GM18508 (cell line): ENCODE measurements at regions not wholly inside any gene's neighbourhood (a gene's known extent, or its start where the extent isn't known, plus 50 kb on each side); places are given as distances from the start of the nearest gene placed in this dataset.

ENCODE experiments used
- ATAC-seq: cut with Tn5 transposase; IDR thresholded peaks from one replicate; pipeline ENCODE4 v1.9.1; 2021; ENCODE audit warnings: moderate number of reproducible peaks; ENCODE audit not compliant: insufficient read depth, unreplicated experiment

DNA sequence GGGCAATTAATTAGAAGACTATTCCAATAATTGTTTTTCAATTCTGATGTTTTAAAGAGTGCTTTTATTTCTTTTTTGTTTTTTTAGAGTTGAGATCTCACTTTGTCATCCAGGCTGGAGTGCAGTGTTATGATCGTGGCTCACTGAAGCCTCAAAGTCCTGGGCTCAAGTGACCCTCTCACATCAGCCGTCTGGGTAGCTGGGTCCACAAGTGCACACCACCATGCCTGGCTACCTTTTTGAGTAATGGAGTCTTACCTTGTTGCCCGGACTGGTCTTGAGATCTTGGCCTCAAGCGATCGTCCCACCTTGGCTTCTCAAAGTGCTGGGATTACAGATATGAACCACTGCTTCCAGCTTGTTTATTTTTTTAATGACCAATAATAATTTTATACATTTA, 207.8 kb downstream of the NDFIP2 start:
- ATAC-seq = no peak

DNA sequence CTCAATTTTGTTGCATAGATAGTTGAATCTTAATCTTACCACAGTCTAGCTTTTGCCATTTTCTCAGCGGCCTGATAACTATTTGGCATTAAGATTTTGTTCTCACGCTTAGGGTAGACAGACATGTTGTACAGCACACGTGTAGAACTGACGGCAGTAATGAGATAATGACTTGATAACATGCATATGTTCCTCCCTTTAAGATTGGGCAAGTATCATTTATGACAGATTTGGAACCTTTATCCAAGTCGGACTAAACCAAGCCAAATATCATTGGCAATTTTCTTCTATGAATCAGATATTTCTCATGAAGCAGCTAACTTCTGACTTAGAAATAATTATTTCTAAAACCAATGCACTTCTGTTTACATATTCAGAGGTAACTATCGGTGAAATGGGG, 205.5 kb downstream of the NDFIP2 start:
- no peak for ATAC-seq

DNA sequence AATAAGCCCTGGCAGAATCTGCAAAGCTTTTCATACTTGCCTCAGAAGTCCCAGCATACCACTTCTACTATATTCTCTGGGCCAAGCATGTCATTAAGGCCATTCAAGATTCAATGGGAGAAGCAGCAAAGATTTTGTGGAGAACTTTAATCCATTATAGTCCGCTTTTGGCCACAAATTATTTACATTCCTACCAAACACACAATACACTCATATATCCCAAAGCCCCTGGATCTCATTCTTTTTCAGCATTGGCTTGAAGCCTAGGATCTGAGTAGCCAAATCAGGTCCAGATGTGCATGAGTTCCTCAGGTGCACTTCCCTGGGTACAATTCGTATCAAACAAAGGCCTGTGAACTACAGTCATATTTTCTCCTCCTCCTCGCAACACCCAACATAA, 203.4 kb downstream of the NDFIP2 start:
- ATAC-seq = no peak

DNA sequence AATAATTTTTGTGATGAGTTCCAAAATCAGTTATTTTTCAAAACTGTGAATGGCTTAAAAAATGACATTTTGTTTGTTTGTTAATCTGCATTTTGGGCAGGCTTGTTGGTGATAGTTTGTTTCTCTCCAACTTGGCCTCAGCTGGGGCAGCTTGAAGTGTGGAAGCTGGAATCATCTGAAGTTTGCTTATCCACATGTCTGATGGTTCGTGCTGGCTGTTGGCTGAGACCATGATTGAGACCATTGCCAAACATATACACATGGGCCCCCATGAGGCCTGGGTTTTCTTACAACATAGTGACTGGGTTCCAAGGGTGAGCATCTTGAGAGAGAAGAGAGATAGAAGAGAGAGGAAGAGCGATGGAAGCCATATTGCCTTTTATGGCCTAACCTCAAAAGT, 201.2 kb downstream of the NDFIP2 start:
- ATAC-seq = no peak

DNA sequence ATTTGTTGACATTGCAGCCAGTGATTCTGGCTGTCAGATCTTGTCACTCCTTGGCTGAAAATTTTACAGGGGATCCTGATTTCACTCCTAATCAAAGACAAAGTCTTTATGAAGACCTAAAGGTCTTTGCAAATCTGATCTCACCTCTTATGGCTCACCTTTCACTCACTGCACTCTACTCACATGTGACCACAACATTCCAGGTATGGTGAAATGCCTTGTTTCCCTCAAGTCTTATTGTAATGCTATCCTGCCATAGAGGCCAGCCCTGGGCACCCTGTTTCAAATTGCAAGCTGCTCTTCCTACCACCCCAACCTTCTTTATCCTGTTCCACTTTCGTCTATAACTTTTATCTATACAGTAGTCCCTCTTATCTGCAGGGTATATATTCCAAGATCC, 200.1 kb downstream of the NDFIP2 start:
- ATAC-seq = no peak

DNA sequence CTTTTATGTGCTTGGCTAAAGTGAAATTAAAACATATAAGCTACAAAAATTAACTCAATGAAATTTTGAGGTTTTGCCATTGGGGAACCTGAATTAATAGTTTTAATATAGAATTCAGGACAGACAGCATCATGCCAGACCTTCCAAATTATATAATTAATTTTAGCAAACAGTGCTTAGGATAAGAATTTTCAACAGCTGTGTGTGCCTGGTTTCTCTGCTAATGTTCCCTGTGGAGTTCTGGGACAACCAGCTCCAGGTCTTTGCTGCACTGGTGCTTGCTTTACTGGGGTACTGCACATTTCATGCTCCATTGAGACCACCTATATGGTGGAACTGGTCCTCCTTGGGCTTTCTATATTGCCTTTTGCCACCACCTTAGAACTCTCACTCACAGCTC, 199.5 kb downstream of the NDFIP2 start:
- no peak for ATAC-seq

DNA sequence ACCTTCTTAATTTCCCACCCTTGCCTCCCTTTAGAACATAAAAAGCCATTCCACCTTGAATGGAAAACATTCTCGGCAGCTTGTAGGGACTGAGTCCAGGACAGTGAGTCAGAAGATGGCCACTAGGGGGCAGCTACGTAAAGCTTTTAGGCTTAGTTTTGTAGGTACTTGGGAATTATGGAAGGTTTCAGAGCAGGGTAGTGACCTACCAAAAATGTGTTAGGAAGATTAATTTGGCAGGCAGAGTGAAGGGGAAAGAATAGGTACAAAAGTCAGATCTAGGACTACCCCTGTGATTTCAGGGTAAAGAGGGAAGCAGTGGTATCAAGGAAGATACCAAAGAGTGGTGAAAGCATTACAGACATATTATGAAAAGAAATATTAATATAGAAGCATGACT, 198.4 kb downstream of the NDFIP2 start:
- ATAC-seq = no peak

DNA sequence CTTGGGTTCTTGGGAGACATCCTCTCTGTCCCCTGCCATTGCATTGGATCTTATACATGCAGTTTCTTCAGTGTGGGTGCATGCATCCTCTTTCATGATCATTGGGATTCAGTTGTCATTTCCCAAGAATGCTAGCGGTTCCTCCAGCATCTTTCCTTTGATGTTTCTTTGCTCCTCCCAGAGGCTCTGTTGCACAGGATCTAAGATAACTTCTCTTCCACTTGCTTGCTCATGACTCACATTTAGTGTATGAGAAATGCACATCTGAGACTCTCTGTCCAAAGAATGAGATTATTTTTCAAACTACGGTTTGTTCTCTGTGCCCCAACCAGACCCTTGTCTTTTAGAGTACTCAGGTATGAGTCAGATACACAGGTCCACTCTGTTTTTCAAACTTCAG, 197.1 kb downstream of the NDFIP2 start:
- no peak for ATAC-seq

DNA sequence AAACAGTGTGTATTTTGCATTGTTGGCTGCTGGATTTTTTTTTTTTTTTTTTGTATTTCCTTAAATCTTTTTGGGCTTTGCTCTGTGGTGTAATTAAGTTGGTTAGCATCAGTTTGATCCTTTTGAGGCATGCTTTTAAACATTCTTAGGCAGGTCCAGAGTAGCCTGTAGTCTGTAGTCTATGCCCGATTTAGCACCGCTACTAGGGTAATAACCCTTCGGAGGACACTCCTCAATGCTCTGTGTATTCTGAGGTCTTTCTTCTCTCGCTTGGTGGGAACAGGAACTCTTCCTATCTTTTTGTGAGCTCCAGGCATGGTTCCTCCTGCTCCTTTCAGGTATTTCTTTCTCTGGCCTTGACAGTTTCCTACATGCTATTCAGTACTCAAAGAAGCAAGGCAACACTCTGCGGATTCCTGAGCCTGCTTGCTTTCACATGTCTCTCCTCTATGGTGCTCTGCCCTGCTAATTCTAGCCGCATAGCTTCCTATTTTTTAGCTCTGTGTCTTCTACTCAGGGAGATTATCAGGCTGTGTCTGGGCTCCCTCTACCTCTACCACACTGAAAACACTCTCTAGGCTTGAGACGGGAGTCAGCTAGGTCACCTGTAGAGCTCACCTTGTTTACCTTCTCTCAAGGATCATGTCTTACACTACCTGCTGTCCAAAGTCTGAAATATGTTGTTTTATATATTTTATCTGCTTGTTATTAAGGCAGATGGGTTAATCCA, 195.1 kb downstream of the NDFIP2 start:
- ATAC-seq = no peak

DNA sequence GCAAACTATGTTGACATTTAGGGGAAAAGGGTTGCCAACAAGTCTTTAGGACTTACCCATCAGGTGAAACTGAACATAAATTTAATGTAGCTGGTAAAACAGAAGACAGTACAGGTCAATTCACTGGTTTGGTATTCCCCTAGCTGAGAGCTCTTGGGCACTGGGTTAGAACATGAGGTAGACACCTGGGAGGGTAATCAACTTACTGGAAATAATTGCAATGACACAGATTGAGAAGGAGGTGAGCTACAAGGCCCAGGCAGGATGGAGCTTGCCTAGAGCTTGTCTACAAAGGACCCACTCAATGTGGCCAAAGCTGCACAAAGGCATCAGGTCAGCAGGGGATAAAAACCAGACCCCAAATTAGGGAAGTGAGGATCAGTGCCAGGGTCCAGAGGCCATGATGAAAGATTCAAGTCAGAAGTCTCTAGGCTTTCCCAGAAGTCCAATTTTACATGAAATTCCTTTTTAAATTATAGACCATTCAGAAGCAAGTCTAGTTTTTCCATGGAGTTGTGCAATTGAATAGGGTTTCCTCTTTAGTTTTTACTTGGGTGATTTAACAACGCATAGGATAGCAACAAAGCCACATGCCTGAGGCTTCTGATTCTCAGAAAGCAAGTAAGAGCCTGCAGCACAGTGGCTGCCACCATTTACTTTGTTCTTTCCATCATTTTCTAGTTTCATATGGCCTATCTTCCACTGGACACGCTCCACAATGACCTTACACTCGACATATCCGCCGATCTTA, 194.0 kb downstream of the NDFIP2 start:
- no peak for ATAC-seq

DNA sequence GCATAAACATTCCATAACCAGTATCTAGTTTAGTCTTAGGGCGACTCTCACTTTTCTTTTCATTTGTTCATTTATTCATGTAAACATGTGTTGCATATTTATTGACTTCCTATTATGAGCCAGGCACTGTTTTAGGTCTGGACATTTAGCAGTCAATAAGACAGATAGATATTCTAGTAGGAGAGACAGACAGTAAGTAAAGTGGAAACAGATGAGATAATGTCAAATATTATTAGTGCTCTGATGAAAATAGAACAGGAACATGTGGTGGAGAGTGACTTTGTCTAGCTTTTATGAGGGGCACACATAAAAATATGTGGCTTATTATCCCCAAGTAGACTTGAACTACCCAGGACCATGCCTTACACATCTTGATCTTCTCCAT, 193.0 kb downstream of the NDFIP2 start:
- no peak for ATAC-seq

DNA sequence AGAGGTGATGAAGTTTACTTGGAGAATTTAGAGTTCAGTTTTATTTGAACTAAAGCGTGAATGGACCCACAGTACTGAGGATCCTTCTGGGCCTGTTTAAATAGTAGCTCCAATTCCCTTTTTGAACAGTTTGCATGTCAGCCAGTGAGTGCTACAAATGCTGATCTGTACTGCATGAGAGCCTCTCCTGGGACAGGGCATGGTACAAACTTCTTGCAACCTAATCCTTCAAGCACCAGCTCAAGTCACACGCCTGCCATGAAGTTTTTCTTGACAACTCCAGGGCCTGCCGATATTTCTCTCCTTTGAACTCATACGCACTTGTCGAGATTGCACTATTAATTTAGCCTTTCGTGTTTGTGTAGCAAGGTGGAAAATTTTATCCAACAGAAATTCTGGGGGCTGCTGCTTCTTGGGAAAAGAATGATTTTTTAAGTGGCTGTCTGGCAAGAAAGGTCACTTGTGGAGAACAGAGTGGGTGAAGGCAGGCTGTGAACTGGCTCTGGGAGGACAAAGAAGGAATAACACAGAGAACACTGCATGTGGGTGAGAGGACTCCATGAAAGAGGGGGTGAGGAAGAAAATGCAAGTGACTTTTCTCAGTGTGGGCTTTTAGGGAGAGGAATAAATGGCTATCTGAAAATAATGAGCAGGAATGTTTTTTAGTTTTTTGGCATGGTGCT, 192.5 kb downstream of the NDFIP2 start:
- no peak for ATAC-seq

DNA sequence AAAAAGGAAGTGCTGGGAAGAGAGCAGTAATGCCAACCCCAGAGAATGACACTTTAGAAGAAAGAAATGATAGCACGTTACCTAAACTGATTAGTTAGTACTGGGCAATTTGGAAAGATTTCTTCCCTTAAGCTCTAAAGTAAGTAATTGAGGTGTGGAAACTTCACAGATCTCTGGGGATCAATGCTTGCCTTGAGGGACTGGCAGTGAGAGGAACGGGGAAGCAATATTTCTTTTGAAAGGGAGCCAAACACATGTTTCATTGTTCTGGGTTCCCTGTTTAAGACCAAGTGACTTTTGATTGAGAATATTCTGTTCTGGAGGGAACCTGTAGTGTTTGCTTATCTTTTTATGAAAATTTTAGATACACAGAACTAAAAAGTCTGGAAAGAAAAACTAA, 190.5 kb downstream of the NDFIP2 start:
- ATAC-seq = no peak

DNA sequence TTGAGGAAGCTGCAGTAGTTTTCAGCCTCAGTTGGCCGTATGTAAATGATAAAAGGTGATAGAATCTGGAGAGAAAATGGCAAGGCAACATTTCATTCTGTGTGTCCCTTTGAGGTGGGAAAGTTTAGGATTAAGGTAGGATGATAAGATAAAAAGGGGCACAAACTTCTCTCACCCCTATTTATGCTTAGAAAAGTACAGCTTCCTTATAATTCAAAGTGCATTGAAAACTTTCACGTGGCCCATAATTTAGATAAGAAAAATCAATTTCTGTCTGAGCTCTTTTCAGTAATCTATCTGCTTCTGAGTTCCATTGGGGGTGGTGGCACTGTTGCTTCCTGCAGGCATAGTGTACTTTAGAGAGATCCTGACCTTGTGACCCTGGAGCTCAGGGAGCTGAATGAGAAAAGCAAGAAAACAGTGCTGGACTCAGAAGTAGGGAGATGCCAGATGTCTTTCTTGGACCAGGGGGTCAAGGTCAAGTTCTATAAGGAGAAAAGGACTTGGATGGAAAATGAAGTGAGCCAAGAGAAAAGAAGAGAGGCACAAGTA, 187.3 kb downstream of the NDFIP2 start:
- no peak for ATAC-seq

DNA sequence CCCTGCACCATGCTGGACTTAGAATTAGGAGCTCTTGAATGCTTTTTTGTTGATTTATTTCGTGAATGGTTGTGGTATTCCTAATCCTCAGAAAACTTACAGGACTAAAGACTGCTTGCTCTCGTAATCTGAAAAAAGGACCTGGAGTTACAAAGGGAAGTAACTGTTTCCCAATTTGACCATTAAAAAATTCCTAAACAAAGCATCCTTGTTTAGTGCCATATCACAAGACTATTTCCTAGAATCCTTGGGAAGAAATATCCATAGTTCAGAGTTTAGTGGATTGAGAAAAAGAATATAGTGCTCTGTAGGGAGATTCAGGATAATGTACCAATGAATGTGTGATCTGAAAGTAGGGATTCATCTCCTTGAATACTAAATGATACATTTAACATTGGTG, 186.8 kb downstream of the NDFIP2 start:
- ATAC-seq = no peak

DNA sequence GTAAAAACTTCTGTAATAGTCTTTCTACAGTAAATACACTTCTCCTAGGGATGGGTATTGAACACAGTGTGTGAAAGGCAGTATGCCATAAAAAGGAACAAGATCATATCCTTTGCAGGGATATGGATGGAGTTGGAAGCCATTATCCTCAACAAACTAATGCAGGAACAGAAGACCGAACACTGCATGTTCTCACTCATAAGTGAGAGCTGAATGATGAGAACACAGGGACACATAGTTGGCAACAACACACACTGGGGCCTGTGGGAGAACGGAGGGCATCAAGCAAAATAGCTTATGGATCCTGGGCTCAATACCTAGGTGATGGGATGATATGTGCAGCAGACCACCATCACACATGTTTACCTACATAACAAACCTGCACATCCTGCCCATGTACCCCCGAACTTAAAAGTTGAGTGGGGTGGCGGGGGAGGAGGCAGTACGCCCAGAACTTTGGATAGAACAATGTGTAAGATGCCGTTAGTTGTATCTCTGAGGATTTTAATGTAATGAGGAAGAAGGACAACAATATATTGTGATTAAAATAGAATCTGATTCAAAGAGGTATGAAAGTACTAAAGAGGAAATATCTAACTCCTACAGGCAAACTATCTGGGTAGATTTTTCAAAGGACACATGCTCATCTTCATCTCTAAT, 183.2 kb downstream of the NDFIP2 start:
- ATAC-seq = no peak

DNA sequence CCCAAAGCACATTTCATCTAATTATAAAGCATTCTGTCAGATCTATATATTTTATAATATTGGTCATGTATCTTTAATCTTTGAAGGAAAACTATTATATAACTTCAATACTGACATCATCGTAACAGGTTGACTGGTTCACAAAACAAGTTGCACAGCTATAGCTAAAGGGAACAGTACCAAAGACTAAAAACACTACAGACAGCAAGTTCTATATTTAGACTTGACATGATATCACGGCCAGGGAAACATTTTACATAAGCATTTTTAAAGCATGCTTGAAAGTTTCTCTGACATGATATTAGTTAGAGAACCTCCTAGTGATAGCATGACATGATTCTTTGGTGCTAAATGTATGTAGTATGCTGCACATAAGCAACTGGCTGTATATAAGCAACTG, 182.5 kb downstream of the NDFIP2 start:
- no peak for ATAC-seq

DNA sequence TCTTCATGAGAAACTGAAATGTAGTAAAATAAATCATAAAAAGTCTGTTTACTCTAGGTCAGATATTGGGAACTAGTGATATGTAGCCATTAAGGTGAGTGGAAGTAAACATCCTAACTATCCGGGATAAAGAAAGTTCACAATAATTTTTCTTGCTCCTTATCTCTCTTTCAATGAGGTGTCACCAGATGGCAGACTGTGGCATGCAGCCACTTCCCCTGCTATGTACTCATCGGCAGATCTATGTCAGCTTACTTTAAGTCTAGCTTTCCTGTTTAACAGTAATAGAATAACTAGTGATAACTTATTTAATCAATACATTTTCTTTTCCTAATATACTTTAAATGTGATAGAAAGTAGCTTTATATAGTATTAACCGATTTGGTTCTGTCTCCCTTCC, 181.9 kb downstream of the NDFIP2 start:
- no peak for ATAC-seq

DNA sequence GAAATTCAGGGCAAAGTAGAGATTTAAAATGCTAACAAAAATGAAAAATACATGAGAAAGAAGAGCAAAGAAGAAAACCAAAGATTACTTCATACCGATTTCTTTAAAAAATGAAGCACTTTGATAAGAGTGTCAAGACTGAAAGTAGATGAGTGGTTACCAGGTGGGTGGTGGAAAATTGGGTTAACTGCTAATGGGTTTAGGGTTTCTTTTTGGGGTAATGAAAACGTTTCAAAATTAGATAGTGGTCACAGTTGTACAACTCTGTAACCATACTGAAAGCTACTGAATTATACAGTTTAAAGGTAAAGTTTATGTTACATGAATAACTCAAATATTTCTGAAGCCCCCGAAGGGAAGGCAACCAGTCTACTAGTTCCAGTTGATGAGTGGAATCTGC, 179.4 kb downstream of the NDFIP2 start:
- no peak for ATAC-seq

DNA sequence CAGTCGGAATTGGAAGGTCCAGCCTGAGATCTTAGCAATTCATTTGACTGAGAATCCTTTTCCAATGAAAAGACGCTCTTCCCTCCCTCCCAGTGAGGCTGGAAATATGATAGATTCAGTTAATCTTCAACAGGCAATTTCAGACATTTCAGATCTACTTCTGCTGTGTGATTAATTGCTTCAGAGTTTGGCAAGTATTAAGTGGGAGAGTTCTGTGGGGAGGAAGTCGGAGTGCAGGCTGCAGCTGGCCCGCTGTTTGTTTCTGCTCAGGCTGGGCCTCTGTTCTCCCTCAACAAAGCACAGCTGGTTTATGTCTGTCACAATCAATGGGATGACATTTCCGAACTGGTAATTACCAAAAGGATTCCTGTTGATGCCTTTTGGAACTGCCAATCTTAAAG, 178.2 kb downstream of the NDFIP2 start:
- ATAC-seq = no peak
